ENCODE measurements at regions not wholly inside any gene's neighbourhood (a gene's known extent, or its start where the extent isn't known, plus 50 kb on each side); places are given as distances from the start of the nearest gene placed in this dataset.

DNA sequence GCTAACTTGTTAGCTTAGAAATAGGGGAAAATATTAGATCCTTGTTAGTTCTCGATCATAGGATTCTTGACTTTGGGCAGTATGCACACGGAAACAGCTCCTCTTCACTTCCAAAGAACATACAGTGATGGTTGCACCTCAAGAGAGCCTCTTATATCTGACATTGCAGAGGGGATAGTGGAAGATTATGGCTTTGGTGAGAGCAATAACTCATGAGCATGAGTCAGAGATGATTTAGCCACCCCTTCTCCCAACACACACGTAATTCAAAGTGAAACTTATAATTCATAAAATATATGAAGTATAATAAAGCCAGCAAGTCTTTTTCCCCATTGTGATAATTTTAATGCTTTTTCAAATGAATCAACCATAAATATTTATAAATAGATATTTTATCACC is 683.7 kb downstream of the POM121L12 start:
- DNase-seq: no peak

DNA sequence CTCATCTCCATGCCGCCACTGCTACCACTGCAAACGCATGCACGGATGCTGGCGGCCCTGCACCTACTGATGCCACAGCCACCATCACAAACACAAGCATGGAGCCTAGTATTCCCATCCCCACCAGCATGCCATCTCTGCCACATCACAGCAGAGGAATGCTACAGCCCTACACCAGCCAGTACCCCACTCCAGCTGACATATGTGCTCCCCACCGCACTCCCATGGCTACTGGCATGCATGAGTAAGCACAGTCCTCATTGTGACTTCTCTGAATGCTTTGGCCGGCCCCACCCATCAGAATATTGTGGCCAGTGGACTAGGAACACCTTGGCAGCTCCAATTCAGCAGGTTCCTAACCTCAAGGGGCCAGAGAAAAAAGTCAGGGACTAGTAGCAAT is 705.5 kb downstream of the POM121L12 start:
- DNase-seq: no peak

DNA sequence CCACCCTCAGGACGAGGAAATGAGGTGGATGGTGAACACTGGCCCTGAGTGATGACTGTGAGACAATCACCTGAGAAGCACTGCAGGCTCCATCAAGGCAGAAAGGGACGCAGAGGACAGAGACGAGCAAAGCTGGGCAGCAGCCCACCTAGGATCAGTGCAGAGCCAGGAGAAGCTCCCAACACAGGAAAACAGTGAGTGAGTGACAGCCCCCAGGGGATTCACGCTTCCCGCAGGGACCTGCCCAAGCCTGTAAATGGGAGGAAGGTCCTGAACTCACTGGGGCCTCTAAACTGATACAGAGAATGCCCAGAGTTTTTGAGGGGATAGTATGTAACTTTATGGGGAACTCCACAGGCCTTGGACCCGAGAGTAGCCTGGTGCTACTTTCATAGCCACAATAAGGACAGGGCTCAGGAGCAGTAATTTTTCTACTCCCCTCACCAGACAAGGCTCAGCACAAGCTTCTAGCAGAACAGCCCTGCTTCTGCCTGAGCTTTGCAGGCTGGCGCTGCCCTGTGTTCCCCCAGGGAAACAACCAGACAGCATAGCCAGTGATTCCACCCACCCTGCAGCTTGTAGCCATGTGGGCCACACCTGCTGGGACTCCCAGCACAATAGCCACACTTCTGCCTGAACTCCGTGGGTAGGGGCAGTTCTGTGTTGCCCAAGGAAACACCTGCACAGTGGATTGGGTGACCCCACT is 708.4 kb downstream of the POM121L12 start:
- DNase-seq: no peak

DNA sequence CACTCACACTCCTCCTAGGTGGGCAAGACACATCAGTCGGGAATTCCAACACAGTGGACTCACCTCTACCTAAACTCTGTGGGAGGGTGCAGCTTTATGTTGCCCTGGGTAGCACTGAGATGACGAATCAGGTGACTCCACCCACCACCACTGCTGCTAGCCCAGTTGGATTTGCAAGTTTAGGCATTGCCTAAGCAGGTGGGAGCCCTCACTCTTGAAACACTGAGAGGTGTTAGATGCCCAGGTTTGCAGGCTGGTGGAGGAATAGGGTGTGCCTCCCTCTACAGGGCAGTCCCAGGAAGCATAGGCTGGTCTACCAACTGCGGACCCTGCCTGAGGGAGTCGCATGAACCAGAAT is 708.9 kb downstream of the POM121L12 start:
- DNase-seq: no peak

DNA sequence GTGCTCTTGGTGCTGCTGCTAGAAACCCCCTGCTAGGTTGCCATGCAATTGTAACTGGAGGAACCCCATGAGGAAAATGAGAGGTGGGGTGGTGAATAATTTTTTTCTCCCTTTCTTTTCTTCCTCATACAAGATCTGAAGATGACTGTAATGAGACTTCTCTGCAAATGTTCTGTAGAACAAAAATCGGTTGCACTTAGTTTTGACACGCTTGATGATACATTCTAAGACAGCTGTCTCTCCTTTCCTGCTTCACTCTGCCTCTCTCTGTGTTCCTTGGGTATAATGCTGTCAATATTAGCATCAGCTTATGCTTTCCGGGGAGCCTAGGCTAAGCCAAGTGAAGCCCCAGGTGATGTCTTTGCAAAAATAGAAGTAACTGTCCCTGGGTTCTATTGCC is 721.5 kb downstream of the POM121L12 start:
- no peak for DNase-seq

DNA sequence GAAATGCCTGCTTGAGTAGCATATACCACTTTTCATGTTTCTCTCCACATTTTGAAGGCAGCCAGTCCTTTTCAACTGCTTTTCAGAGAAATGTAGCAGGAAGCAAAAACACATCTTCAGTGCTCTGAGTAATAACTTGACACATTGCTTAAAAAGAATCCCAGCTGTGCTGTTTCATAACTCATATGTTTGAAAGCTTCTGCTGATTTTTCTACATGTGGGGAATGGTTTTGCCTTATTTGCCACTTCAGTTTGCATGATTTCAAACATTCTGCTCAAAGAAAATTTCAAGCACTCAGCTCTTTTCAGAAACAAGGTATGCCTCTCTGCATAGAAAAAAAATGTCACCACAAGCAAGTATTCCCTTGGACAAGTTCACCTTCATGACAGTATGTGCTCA is 732.8 kb downstream of the POM121L12 start:
- DNase-seq: no peak

DNA sequence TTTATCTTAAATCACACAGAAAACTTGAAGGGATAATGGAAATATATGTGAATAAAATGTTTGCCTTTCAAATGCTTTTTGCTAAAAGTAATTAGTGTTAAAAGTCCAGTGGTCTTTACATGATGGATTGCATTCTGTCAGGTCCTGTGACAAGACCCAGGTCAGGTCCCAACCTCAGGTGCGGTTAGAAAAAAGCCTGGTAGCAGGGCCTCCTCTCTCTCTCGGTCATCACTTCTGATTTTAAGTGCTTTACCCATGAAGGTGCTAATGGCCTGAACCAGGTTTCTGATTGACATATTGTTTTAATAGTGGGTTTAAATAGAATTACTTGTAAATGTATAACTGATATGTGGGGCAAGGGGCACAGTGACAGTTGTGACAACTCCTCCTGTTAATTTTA is 736.3 kb downstream of the POM121L12 start:
- DNase-seq: no peak

DNA sequence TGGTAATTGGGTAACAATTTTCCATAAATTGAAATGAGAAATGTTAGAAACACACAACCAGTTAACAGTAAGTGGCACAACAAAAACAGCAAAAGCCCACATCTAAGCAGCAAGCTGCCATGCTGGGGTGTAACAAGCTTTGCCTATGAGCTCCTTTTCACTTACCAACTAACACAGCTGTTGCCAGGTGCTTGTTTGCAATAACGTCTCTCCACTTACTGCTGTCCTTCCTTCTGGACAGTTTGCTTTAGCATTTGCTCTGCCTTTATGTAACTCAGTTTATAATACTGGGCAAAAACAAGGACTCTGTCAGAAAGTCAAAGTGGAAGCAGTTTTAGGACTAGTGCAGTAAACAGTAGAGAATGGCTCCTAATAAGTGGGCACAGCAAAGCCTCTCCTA is 740.9 kb downstream of the POM121L12 start:
- no peak for DNase-seq

DNA sequence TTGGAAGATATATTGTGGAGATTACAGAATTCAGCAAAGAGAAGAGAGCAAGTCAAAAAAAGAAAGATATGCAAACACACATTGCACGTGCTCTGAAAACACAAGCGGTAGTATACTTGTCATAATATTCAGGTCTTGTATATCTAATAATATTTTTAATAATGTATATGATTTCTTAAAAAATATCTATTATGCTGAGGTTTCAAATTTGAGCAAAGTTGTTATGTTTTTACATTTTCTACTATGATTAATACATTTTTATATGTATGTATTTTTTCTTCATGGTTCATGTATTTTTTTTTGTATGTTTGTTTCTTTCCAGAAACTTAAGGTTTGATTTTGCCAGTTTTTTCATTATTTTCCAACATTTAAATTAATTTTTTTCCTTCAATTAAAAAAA is 752.4 kb upstream of the VSTM2A start:
- DNase-seq: no peak

DNA sequence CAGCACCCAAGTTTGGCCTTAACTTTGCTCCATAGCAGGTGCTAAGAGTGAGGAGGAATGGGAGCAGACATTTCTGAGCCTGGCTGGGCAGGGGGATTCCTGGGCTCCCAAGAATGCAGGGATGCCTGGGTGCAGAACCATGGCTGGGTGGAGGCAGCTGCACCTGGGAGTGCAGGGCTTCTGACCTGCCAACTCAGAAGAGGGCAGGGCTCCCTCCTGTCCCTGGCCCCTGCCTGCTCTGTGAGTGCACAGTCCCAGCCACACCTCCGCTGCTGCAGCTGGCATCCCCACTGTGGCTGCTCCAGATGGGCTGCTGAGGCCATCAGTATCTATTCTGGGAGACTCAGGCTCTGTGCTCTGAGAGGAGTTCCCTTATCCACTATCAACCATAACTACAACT is 747.4 kb upstream of the VSTM2A start:
- no peak for DNase-seq

DNA sequence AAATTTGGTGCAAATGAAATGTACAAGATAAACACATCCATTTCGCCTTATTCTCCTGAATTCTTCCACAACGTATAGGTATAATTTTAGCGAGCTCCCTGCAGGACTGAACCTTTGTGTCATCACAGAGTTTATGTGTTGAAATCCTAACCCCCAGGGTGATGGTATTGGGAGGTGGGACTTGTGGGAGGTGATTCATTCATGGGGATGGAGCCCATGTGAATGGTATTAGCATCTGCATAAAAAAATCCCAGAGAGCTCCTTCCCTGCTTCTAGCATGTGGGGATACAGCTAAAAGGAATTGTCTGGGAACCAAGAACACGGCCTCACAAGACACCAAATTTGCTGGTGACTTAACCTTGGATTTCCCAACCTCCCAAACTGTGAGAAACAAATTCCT is 741.4 kb upstream of the VSTM2A start:
- no peak for DNase-seq

DNA sequence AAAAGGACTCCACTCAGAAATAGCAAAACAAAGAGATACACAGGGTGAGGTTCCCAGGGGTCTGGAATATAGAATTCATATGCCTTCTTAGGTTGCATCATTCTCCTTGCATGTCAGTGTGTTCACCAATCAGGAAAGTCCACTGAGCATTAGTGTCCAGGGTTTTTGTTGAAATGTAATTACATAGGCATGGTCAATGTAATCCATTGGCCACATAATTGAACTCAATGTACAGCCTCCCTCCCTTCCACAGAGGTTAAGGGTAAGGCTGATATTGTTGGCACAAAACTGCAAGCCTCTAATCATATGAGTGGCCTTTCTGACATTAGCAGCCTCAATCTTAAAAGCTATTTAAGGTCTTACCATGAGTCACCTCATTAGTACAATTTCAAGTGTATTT is 736.1 kb upstream of the VSTM2A start:
- DNase-seq: no peak

DNA sequence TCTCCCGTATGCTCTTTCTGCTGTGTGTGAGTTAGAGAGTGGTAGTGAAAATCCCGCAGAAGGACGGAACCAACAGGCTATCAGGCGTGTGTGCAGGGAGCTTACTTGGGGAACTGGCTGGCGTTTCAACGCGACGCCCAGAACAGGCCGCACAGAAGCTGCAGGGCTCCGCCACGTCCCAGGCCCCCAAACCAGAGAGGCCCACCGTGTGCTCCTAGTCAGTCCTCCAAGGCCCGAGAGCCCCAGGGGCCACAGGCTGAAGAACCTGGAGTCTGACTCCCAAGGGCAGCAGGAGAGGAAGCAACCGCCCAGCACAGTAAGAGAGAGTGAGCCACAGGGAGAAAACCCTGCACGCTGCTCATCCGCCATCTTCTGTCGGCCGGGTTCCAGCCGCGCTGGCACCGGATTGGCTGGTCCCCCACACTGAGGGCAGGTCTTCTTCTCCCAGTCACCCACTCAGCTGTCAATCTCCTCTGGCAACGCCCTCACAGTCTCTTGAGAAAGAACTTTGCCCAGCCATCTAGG is 730.6 kb upstream of the VSTM2A start:
- DNase-seq: no peak

DNA sequence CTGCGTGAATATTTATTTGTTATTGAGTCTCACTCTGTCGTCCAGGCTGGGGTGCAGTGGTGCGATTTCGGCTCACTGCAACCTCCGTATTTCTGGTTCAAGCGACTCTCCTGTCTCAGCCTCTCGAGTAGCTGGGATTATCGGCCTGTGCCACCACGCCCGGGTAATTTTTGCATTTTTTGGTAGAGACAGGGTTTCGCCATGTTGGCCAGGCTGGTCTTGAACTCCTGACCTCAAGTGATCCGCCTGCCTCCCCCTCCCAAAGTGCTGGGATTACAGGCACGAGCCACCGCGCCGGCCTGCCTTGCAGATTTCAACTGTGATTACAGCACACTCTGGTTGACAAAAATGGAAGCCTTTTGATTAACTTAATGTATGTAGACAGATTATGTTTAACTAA is 730.0 kb upstream of the VSTM2A start:
- DNase-seq: no peak

DNA sequence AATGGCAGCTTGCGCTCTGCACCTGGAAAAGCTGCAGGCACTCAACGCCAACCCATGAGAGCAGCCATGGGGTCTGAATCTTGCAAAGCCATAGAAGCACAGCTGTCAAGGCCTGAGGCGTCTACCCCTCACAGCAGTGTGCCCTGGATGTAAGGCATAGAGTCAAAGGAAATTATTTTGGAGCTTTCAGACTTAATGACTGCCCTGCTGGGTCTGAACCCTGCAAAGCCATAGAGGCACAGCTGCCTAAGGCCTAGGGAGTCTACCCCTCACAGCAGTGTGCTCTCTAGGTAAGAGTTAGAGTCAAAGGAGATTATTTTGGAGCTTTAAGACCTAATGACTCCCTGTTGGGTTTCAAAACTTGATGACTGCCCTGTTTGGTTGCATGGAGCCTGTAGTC is 706.9 kb upstream of the VSTM2A start:
- no peak for DNase-seq

DNA sequence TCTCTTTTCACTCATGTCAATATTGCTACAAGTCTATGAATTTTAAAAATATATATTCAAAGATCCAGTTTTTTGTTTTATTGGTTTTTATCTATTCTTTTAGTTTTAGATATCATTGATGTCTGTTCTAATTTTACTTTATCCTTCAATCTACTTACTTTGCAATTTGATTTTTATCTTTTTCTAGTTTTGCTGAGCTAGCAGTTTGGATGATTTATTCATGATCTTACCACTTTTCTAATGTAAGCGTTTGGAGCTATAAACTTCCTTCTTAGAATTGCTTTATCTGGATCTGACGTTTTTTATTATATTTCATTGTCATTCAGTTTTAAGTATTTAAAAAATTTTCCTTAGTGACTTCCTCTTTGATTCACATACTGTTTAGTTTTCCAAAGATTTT is 664.5 kb upstream of the VSTM2A start:
- no peak for DNase-seq

DNA sequence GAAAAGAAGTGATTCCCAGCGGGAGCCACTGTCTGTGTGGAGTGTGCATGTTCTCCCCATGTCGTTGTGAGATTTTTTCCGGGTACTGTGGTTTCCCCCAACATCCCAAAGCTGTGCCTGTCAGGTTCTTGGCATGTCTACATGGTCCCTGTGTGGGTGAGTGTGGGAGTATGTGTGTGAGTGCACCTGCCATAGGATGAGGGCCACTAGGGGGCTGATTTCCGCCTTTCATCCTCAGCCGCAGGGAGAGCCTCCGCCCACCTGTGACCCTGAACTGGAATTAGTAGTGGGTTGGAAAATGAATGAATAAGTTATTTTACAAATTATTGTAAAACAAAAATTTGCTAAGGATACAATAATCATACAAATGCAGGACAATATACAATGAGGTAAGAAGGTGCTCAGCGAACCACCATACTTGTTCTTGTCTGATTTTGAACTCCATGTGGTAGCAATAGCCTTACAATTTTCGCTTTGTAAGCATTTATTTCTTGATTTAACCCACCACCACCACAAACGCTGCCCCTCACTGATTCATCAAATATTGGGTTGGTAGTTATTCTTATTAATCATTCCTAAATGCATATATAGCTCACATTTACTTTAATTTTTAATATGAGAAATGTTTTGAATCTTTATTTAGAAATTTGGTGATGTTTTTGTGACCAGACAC is 641.2 kb upstream of the VSTM2A start:
- no peak for DNase-seq

DNA sequence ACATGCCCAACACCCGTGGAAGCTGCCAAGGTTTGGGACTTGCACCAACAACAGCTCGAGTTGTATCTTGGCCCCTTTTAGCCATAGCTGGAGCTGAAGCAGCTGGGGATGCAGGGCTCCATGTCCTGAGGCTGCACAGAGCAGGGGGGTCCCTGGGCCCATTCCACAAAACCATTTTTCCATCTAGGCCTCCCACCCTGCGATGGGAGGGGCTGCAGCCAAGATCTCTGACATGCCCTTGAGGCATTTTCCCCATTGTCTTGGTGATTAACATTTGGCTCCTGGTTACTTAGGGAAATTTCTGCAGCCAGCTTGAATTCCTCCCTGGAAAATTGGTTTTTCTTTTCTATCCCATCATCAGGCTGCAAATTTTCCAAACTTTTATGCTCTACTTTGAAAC is 637.8 kb upstream of the VSTM2A start:
- DNase-seq: no peak

DNA sequence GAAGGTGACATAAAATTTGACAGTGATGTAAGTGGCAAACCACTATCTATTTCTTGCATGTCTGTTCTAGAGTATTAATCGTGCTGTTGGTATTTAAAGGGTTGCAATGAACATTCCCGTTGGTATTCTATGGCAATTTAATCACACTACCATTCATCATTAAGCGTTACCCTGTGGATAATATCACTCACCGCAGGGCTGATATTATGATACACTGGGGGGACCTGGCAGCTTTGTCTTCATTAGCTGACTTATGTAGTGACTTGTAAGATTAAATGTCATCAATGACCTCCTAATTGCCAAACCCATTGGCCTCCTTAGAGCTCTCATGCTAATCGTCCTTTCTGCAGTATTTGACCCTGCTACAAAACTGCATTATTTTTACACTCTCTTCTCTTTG is 624.5 kb upstream of the VSTM2A start:
- no peak for DNase-seq

DNA sequence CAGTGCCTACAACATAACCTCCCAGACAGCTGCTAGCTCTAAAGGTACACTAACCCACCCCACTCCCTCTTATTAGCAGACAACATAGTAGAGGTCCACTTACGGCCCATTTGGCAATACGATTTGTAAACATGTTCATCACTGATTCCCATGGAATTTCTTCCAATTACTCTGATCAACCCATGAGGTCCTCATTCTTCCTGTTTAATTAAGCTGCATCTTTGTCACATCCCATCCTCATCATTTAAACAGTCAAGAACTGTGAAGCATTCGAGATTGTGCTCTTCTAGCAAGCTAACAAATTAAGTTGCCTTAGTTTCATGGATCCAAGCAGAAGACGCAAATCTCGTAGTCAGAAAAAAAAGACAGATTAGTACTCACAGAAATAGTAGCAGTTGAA is 622.2 kb upstream of the VSTM2A start:
- no peak for DNase-seq

DNA sequence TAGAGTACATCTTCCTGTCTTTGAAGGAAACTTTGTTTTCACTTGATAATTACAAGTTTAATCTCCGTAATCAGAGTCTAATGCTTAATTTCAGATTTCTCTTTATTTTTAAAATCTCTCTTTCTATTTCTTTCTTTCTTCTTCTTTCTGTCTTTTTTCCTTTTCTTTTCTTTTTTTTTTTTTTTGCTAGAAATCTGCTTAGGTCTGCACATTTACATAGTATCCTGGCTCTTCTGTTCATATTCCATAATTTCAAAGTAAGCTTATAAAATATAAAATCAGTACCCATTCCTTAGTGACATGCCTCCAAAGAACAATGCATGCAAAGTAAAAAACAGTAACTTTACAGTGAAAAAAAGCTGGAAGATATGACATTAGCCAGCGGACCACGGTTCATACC is 601.7 kb upstream of the VSTM2A start:
- DNase-seq: no peak

DNA sequence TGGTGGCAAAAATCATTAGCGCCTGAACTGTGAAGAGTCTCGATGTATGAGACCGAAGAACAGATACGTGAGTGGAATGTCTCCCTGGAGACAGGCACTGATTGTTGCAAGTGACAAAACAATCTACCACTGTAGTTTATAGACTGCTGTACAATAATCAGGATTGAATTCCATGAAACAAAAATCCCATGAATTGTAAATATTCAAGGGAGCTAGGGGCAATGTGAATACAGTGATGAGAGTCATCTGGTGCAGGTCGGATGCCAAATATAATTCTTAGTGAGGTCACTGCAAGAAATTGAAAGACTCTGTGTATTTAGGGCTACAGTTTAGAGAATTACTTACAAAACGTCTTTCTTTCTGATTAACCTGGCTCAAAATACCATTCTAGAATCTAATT is 594.4 kb upstream of the VSTM2A start:
- no peak for DNase-seq

DNA sequence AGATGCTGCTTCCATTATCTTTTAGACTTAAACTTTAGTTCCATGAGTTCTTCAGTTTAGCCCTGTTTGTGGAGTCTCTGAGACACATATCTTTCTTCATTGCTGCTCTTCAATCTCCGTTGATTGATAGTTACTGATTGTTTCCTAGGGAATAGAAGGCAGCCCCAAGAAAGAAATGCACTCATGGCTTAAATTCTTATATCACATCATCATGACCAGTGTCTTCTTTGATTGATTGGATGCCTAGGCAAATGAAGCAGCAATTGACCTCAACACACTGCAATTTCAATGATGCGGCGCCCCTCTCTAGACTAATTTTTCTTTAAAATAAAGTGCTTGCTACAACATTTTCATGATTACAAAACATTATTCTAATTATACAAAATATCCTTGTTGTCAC is 576.5 kb upstream of the VSTM2A start:
- DNase-seq: no peak

DNA sequence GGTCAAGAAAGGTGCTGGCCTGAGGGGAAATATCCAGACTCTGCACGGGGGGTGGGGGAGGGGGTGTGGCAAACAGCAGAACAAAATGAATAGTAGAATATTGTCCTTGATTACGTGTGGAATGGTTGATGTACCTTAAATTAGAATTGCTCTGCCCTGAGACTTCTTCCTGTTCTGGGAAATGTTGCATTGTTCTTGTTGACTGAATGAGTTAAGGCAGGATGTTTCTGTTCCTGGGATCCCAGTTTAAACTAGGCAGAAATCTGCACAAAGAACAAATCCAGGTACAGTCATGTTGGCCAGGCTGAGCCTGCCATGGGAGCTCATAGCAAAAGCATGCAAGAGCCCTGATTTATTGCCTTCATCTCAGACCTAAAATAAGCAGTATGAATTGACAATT is 558.7 kb upstream of the VSTM2A start:
- no peak for DNase-seq

DNA sequence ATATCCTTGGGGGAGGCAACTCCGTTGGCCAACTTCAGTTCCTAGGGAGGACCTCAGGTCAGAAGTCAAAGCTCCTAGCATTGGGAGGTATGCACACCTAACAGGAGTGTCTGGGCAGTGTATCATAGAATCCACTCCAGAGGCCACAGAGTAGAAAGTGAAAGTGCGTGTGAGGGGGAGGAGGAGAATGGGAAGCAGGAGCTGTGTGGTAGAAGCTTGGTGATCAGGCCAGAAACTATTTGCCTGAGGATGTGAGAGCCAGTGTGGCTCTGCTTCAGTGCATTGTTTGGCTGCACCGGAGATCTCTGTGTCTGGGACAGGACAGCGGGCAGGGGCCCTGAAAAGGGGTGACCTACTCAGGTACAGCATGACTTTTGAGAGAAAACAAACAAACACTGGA is 557.4 kb upstream of the VSTM2A start:
- no peak for DNase-seq
